ENCODE measurements at regions not wholly inside any gene's neighbourhood (a gene's known extent, or its start where the extent isn't known, plus 50 kb on each side); places are given as distances from the start of the nearest gene placed in this dataset.

DNA sequence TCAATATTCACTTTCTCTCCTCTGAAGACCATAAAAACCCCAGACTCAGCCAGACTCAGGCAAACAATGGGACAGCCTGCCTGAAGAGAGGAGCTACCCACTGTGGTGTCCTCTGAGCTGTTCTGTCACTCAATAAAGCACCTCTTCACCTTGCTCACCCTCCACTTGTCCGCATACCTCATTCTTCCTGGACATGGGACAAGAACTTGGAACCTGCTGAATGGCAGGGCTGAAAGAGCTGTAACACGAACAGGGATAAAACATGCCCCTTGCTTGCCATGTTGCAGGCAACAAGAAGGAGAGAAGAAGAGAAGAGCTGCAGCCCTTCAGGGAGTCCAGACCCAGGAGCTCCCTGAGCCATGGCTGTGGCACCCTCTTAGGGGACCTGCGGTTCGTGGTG is 86.8 kb upstream of the SEMA6A start:
- TF ChIP-seq, protein P1, sequence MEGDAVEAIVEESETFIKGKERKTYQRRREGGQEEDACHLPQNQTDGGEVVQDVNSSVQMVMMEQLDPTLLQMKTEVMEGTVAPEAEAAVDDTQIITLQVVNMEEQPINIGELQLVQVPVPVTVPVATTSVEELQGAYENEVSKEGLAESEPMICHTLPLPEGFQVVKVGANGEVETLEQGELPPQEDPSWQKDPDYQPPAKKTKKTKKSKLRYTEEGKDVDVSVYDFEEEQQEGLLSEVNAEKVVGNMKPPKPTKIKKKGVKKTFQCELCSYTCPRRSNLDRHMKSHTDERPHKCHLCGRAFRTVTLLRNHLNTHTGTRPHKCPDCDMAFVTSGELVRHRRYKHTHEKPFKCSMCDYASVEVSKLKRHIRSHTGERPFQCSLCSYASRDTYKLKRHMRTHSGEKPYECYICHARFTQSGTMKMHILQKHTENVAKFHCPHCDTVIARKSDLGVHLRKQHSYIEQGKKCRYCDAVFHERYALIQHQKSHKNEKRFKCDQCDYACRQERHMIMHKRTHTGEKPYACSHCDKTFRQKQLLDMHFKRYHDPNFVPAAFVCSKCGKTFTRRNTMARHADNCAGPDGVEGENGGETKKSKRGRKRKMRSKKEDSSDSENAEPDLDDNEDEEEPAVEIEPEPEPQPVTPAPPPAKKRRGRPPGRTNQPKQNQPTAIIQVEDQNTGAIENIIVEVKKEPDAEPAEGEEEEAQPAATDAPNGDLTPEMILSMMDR (IDR thresholded peaks at IDR 0.05; ENCODE audit: low read depth, low read length): no peak
- no peak overlapping the region for H3K4me3 ChIP-seq (ENCODE audit: low read depth, low read length)

- no peak overlapping the region for H3K4me3 ChIP-seq (ENCODE audit: low read depth, low read length)
- TF ChIP-seq, protein P1 (IDR thresholded peaks at IDR 0.05; ENCODE audit: low read depth, low read length): no peak
These were observed 86.3 kb upstream of the SEMA6A start for GRCh38 chr5:116660929-116661328.

GRCh38 chr5:116658830-116659229 is 84.2 kb upstream of the SEMA6A start:
- no peak overlapping the region for H3K4me3 ChIP-seq (ENCODE audit: low read depth, low read length)
- TF ChIP-seq, protein P1 (IDR thresholded peaks at IDR 0.05; ENCODE audit: low read depth, low read length): no peak

GRCh38 chr5:116658141-116658540 is 83.5 kb upstream of the SEMA6A start:
- H3K4me3 ChIP-seq (ENCODE audit: low read depth, low read length): no peak overlapping the region
- TF ChIP-seq, protein P1 (IDR thresholded peaks at IDR 0.05; ENCODE audit: low read depth, low read length): no peak

GRCh38 chr5:116655431-116655830 is 80.8 kb upstream of the SEMA6A start:
- TF ChIP-seq, protein P1 (IDR thresholded peaks at IDR 0.05; ENCODE audit: low read depth, low read length): no peak
- H3K4me3 ChIP-seq (ENCODE audit: low read depth, low read length): no peak overlapping the region

- H3K4me3 ChIP-seq (ENCODE audit: low read depth, low read length): no peak overlapping the region
- TF ChIP-seq, protein P1 (IDR thresholded peaks at IDR 0.05; ENCODE audit: low read depth, low read length): no peak
These were observed 80.3 kb upstream of the SEMA6A start for GRCh38 chr5:116654925-116655324.

GRCh38 chr5:116652903-116653302 is 78.3 kb upstream of the SEMA6A start:
- H3K4me3 ChIP-seq (ENCODE audit: low read depth, low read length): no peak overlapping the region
- TF ChIP-seq, protein P1 (IDR thresholded peaks at IDR 0.05; ENCODE audit: low read depth, low read length): no peak

Measured in WI38 (cell line).